ENCODE measurements at regions not wholly inside any gene's neighbourhood (a gene's known extent, or its start where the extent isn't known, plus 50 kb on each side); places are given as distances from the start of the nearest gene placed in this dataset.

DNA sequence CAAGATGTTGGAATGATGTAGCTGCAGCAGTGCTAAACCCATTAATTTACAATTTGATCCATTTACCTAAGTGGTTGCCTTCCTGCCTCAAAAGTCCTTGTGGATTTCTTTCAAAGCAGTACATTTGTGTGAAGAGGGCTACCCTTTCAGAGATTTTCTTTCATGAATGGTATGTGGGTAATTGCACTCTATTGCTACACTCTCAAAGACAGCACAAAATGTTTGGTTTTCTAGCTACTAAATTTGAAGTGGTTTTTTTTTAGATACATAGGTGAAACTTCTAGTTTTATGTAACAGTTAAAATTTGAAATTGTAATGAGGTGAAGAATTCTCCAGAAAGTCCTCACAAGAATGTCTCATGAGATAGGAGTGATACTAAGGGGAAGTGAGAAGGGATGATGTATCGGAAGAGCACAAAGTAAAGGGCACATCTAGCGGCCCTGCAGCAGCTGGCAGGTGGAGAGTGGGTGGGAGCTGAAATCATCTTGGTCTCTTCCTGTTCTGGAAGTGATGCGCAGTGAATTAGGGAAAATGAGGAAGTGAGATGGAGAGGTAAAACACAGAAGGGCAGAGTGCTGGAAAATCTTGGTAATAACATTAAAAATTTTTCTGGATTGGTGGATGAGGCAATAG, 236.8 kb upstream of the MAN1A1 start:
- H3K4me3 ChIP-seq (ENCODE audit: low read depth, low read length), result no peak overlapping the region
- DNase-seq (ENCODE audit: low read depth), result no peak
- in situ Hi-C loops (cut with HindIII; ENCODE audit: low sequenced_read_pairs), result no loop called here
- TF ChIP-seq, protein P1, sequence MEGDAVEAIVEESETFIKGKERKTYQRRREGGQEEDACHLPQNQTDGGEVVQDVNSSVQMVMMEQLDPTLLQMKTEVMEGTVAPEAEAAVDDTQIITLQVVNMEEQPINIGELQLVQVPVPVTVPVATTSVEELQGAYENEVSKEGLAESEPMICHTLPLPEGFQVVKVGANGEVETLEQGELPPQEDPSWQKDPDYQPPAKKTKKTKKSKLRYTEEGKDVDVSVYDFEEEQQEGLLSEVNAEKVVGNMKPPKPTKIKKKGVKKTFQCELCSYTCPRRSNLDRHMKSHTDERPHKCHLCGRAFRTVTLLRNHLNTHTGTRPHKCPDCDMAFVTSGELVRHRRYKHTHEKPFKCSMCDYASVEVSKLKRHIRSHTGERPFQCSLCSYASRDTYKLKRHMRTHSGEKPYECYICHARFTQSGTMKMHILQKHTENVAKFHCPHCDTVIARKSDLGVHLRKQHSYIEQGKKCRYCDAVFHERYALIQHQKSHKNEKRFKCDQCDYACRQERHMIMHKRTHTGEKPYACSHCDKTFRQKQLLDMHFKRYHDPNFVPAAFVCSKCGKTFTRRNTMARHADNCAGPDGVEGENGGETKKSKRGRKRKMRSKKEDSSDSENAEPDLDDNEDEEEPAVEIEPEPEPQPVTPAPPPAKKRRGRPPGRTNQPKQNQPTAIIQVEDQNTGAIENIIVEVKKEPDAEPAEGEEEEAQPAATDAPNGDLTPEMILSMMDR (IDR thresholded peaks at IDR 0.05; ENCODE audit: low read depth, low read length, missing control alignments), result no peak

DNA sequence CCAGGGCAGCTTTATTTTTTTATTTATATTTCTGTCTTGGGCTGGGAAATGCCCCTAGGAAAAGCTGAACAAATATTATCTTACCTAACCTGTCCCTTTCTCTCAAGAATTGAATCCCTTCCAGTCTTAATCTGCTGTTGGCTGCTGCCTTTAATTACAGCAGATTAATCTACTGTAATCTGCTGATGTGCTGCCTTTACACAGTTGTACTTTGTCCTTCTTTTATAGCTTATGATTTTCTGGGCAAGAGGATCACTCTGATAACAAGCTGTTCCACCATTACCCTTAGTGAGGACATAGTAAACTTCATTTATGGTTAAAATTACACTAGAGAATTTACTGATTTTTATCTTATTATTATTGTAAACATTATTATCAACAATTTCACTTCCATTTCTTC, 234.5 kb upstream of the MAN1A1 start:
- TF ChIP-seq, protein P1 (IDR thresholded peaks at IDR 0.05; ENCODE audit: low read depth, low read length, missing control alignments), result no peak
- in situ Hi-C loops (cut with HindIII; ENCODE audit: low sequenced_read_pairs), result no loop called here
- no peak for DNase-seq (ENCODE audit: low read depth)
- no peak overlapping the region for H3K4me3 ChIP-seq (ENCODE audit: low read depth, low read length)

- in situ Hi-C loops (cut with HindIII; ENCODE audit: low sequenced_read_pairs), result no loop called here
- TF ChIP-seq, protein P1 (IDR thresholded peaks at IDR 0.05; ENCODE audit: low read depth, low read length, missing control alignments), result no peak
- no peak overlapping the region for H3K4me3 ChIP-seq (ENCODE audit: low read depth, low read length)
- DNase-seq (ENCODE audit: low read depth), result no peak
Measured at GRCh38 chr6:119581220-119581619, 231.7 kb upstream of the MAN1A1 start.

DNA sequence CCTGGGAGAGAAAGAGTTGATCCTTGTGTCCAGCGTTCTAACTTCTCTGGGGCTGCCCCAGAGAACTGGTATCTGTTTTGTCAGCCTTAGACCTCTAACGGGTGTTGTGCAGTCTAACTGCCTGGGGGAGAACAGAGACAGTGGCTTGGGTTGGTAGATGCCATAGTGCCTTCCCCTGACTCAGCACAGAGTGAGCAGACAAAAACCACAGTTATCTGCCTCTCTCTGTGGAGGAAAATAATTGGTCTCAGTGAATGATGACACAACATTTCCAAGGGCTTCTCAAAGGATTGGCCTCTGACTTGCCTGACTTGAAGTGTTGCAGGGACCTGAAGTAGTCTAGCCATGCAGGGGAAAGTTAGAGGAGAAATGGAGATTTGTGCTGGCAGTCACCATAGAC, 226.2 kb upstream of the MAN1A1 start:
- no peak for DNase-seq (ENCODE audit: low read depth)
- no peak overlapping the region for H3K4me3 ChIP-seq (ENCODE audit: low read depth, low read length)
- TF ChIP-seq, protein P1 (IDR thresholded peaks at IDR 0.05; ENCODE audit: low read depth, low read length, missing control alignments), result no peak
- in situ Hi-C loops (cut with HindIII; ENCODE audit: low sequenced_read_pairs), result no loop called here

- in situ Hi-C loops (cut with HindIII; ENCODE audit: low sequenced_read_pairs), result no loop called here
- no peak for DNase-seq (ENCODE audit: low read depth)
- H3K4me3 ChIP-seq (ENCODE audit: low read depth, low read length), result no peak overlapping the region
- TF ChIP-seq, protein P1 (IDR thresholded peaks at IDR 0.05; ENCODE audit: low read depth, low read length, missing control alignments), result no peak
Measured at GRCh38 chr6:119568580-119568979, 219.0 kb upstream of the MAN1A1 start.

- H3K4me3 ChIP-seq (ENCODE audit: low read depth, low read length), result no peak overlapping the region
- in situ Hi-C loops (cut with HindIII; ENCODE audit: low sequenced_read_pairs), result no loop called here
- TF ChIP-seq, protein P1 (IDR thresholded peaks at IDR 0.05; ENCODE audit: low read depth, low read length, missing control alignments), result no peak
- DNase-seq (ENCODE audit: low read depth), result no peak
Measured at GRCh38 chr6:119566546-119567260, 217.1 kb upstream of the MAN1A1 start.
